K562 (cell line): ENCODE measurements at regions not wholly inside any gene's neighbourhood (a gene's known extent, or its start where the extent isn't known, plus 50 kb on each side); places are given as distances from the start of the nearest gene placed in this dataset.

Source experiments
- ATAC-seq: fragments of 200-7000 bp; cut with Tn5 transposase; 3 replicates; pipeline ENCODE4 v1.9.1; 2020; ENCODE audit warnings: moderate library complexity
- BruUV-seq: library from RNA; stranded (reverse); fragments of 400-500 nt; replicated peaks from 2 replicates; lab custom pipeline; 2021; lab: Mats Ljungman, UMichigan
- CTCF ChIA-PET: fragments of 300-600 bp; formaldehyde crosslinking; extraction: SDS; loops from one replicate; lab custom pipeline; 2021; ENCODE audit warnings: low intra/inter-chr PET ratio; lab: Yijun Ruan, JAX
- POLR2A ChIA-PET: fragments of 300-600, 350-650 bp; sonication (Branson Sonifier 250); formaldehyde crosslinking; extraction: SDS; loops from one replicate; lab custom pipeline; 2021; ENCODE audit warnings: antibody characterized with exemption, inconsistent platforms; lab: Yijun Ruan, JAX
- DNase-seq, 4 experiments: peaks; one replicate each; pipeline versions ENCODE4 v3.0.0 to v3.0.0-alpha.2; 2011 to 2018; ENCODE audit warnings: low spot score in 3 of 4, mixed read lengths in 3 of 4; ENCODE audit errors: extremely low read depth in 1 of 4
- FAIRE-seq: peaks from 2 replicates; lab custom pipeline; 2011; peaks lifted over from hg19 to GRCh38; lab: Jason Lieb, UNC
- H2AFZ ChIP-seq: 2 replicates; pipeline ENCODE4 v1.6.0; 2011; ENCODE audit warnings: low read depth, low read length, control low read depth, inconsistent platforms
- H3K27ac ChIP-seq: fragments of 200-600 bp; 3 replicates; pipeline ENCODE4 v1.8.0; 2011; ENCODE audit warnings: low read depth, mild to moderate bottlenecking, control low read depth, inconsistent platforms, low read length, moderate library complexity, mixed read lengths; ENCODE audit errors: extremely low read depth
- H3K27me3 ChIP-seq, 2 experiments: fragments of 300-600 bp in 1 of 2; 2 replicates in 1 of 2; 3 replicates in 1 of 2; pipeline versions ENCODE4 v1.6.0 to v1.8.0; 2011; ENCODE audit warnings: inconsistent platforms in 2 of 2, low read length in 2 of 2, mild to moderate bottlenecking in 1 of 2, mixed read lengths in 1 of 2, moderate library complexity in 1 of 2; ENCODE audit not compliant: control insufficient read depth in 2 of 2, insufficient read depth in 2 of 2
- H3K36me3 ChIP-seq: fragments of 300-600 bp; 3 replicates; pipeline ENCODE4 v1.8.0; 2011; ENCODE audit warnings: mild to moderate bottlenecking, low read length, inconsistent platforms; ENCODE audit not compliant: control insufficient read depth, insufficient read depth
- H3K4me1 ChIP-seq, 2 experiments: fragments of 200-600 bp in 1 of 2; replicated peaks in 1 of 2; 2 replicates in 1 of 2; 3 replicates in 1 of 2; pipeline versions ENCODE4 v1.5.1 to v1.8.0; 2011; ENCODE audit warnings: inconsistent platforms in 2 of 2, low read length in 2 of 2, mild to moderate bottlenecking in 1 of 2, mixed read lengths in 1 of 2, moderate library complexity in 1 of 2; ENCODE audit not compliant: control insufficient read depth in 2 of 2, insufficient read depth in 2 of 2
- H3K4me2 ChIP-seq: 2 replicates; pipeline ENCODE4 v1.6.1; 2011; ENCODE audit warnings: low read length, control low read depth, inconsistent platforms, mixed read lengths; ENCODE audit not compliant: insufficient read depth
- H3K4me3 ChIP-seq: fragments of 200-600 bp; sonication (generic), shearing (Covaris generic); 2 replicates; pipeline ENCODE4 v1.5.1; 2016; ENCODE audit warnings: control low read depth, inconsistent platforms
- H3K79me2 ChIP-seq: fragments of 200-600 bp; 3 replicates; pipeline ENCODE4 v1.8.0; 2011; ENCODE audit warnings: low read length, inconsistent platforms; ENCODE audit not compliant: control insufficient read depth, insufficient read depth
- H3K9ac ChIP-seq, 2 experiments: 2 replicates each; pipeline versions ENCODE4 v1.6.0 to v1.6.1; 2011; ENCODE audit warnings: low read depth in 2 of 2, low read length in 2 of 2, control low read depth in 1 of 2, inconsistent platforms in 1 of 2, mild to moderate bottlenecking in 1 of 2, mixed read lengths in 1 of 2; ENCODE audit not compliant: insufficient read depth in 1 of 2
- H3K9me1 ChIP-seq: one replicate; pipeline ENCODE4 v1.6.0; 2011; ENCODE audit warnings: inconsistent platforms, mild to moderate bottlenecking, low read length, moderate library complexity; ENCODE audit not compliant: control insufficient read depth, insufficient read depth
- H3K9me3 ChIP-seq: replicated peaks from 2 replicates; pipeline ENCODE4 v1.5.1; 2011; ENCODE audit warnings: low read depth, low read length, inconsistent platforms; ENCODE audit not compliant: control insufficient read depth, insufficient read depth
- H4K20me1 ChIP-seq: replicated peaks from 2 replicates; pipeline ENCODE4 v1.6.1; 2011; ENCODE audit warnings: low read length, inconsistent platforms, mixed read lengths; ENCODE audit not compliant: control insufficient read depth, insufficient read depth
- ARHGAP35 ChIP-seq: fragments of 450-650 bp; IDR thresholded peaks from 2 replicates; pipeline ENCODE4 v1.6.1; 2018; ENCODE audit not compliant: partially characterized antibody
- BMI1 ChIP-seq: fragments of 150-350 bp; IDR thresholded peaks from 2 replicates; pipeline ENCODE4 v1.6.1; 2014; ENCODE audit warnings: low read length
- CEBPG ChIP-seq, 3 experiments: fragments of 200-800 bp in 1 of 3; sonication (Bioruptor generic) in 1 of 3; sonication (generic) in 1 of 3; formaldehyde crosslinking in 1 of 3; IDR thresholded peaks in 2 of 3; conservative IDR thresholded peaks in 1 of 3; 2 replicates each; pipeline versions ENCODE4 v1.6.1 to v1.8.0; 2016 to 2022; ENCODE audit warnings: missing compliant biosample characterization in 2 of 3, missing genetic modification characterization in 2 of 3, mild to moderate bottlenecking in 1 of 3, missing genetic modification reagents in 1 of 3
- ILK ChIP-seq: fragments of 450-650 bp; IDR thresholded peaks from 2 replicates; pipeline ENCODE4 v1.6.1; 2016; ENCODE audit warnings: missing genetic modification characterization, low read depth, mild to moderate bottlenecking, missing compliant biosample characterization, moderate library complexity, borderline replicate concordance
- MAFK ChIP-seq: IDR thresholded peaks from 2 replicates; pipeline ENCODE4 v1.6.1; 2011; ENCODE audit warnings: low read length, improper control_type of control experiment
- NBN ChIP-seq: fragments of 450-650 bp; IDR thresholded peaks from 2 replicates; pipeline ENCODE4 v1.6.1; 2016; ENCODE audit warnings: low read depth, mild to moderate bottlenecking
- RBM17 ChIP-seq: fragments of 200-400 bp; formaldehyde crosslinking; IDR thresholded peaks from 2 replicates; pipeline ENCODE4 v1.6.1; 2017; ENCODE audit warnings: low read depth, mild to moderate bottlenecking, low read length, borderline replicate concordance
- RCOR1 ChIP-seq, 2 experiments: IDR thresholded peaks; 2 replicates each; pipeline ENCODE4 v1.6.1; 2012; ENCODE audit warnings: low read depth in 2 of 2, low read length in 2 of 2, borderline replicate concordance in 1 of 2, improper control_type of control experiment in 1 of 2
- SNIP1 ChIP-seq: fragments of 450-650 bp; IDR thresholded peaks from 2 replicates; pipeline ENCODE4 v1.7.1; 2017; ENCODE audit warnings: low read depth, mild to moderate bottlenecking
- U2AF2 ChIP-seq: fragments of 200-400 bp; formaldehyde crosslinking; optimal IDR thresholded peaks from 2 replicates; pipeline ENCODE3; 2017; ENCODE audit warnings: low read depth, mild to moderate bottlenecking, low read length
- ZFX ChIP-seq: sonication (generic); formaldehyde crosslinking; IDR thresholded peaks from 2 replicates; pipeline ENCODE4 v1.8.0; 2022; ENCODE audit warnings: mild to moderate bottlenecking, missing genetic modification reagents, moderate library complexity
- WGBS: fragments of 100-300 bp; shearing (Covaris generic); methylation state at CpG from one replicate; pipeline ENCODE4 v1.1.6; 2016; ENCODE audit warnings: low coverage, mixed read lengths; ENCODE audit not compliant: insufficient coverage; ENCODE audit errors: missing lambda C conversion rate; 5-methylcytosine and 5-hydroxymethylcytosine counted together
- in situ Hi-C: fragments of 300-500 bp; cut with MboI; formaldehyde crosslinking; loops from 4 replicates; pipeline ENCODE4 v1.15.0; 2018; ENCODE audit warnings: inconsistent platforms, mixed read lengths
- intact Hi-C: fragments of 100-400 bp; cut with micrococcal nuclease; formaldehyde crosslinking; loops from 2 replicates; pipeline ENCODE4 v1.14.2; 2022
- TF ChIP-seq, protein P1 (sequence below): IDR thresholded peaks from 2 replicates; pipeline ENCODE4 v1.6.1; 2011; ENCODE audit warnings: borderline replicate concordance, low read depth, mild to moderate bottlenecking, moderate library complexity, low read length; ENCODE audit not compliant: insufficient read depth, poor library complexity, severe bottlenecking
- TF ChIP-seq, protein P2 (sequence below): sonication (generic); formaldehyde crosslinking; IDR thresholded peaks from 2 replicates; pipeline ENCODE4 v1.8.0; 2022; ENCODE audit warnings: missing genetic modification reagents, mild to moderate bottlenecking, borderline replicate concordance

DNA sequence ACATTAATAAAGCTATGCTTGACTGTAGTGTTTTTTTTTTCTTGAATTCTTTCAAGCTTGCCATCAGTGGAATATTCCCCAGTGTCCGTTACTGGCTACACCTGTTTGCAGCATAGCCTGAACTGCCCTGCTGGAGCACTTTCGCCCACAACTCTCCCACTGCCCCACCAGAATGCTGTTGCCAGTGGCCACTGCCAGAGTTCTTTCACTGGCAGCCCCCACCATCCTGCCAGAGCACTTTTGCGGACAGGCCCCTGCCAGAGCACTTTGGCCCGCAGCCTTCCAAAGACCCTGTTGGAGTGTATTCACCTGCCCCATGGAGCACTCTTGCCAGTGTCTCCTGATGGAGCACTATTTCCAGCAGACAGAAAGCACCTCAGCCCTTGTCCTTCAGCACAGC is 452.3 kb upstream of the GRID2 start:
- WGBS = 6% methylated on average over 4 of the region's 4 CpGs
- Histone ChIP-seq H3K9ac (no peak overlapping the region), H3K4me3 (no peak overlapping the region), H3K27ac (no peak overlapping the region), H3K79me2 (no peaks in the 10 kb centered on the region), H3K4me2 (no peak overlapping the region), H3K4me1 (no peaks in the 10 kb centered on the region), H3K9me3 (no peaks in the 10 kb centered on the region; the same call in 1 of the 2 replicates), H3K27me3 (no peaks in the 10 kb centered on the region), H3K9me1 (no peaks in the 10 kb centered on the region), H2AFZ (no peak overlapping the region), H4K20me1 (no peaks in the 10 kb centered on the region), H3K36me3 (no peaks in the 10 kb centered on the region)
- ATAC-seq (no peak), DNase-seq (no peak), FAIRE-seq (no peak)
- intact Hi-C loops = no loop called here
- ChIA-PET POLR2A (no interaction called here), CTCF (no interaction called here)
- in situ Hi-C loops = no loop called here
- no TSS peak for BruUV-seq
- TF ChIP-seq NBN = no peak
- TF ChIP-seq RCOR1 (IDR thresholded peaks at IDR 0.05; ENCODE audit: borderline replicate concordance in 1 of 2, low read depth in 2 of 2, low read length in 2 of 2) = no peak
- TF ChIP-seq U2AF2 = no peak
- no peak for TF ChIP-seq BMI1
- TF ChIP-seq ILK (tag) = no peak
- no peak for TF ChIP-seq SNIP1
- no peak for TF ChIP-seq RBM17

DNA sequence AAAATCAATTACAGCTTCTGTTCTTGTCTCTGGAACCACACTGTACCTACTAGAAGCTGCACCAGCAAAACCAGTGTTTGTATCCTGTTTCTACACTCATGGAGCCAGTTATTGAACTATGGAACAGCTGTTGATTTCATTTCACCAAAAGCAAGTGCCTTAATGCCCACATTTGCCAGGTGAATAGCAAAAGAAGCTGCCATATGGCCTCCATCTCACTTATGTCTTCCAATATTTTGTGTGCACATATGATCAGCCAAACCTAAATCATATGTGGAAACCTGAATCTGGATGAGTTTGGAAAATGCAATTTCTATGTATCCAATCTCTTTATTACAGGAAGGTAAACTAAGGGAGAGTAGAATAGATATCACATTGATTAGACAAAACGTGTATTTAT is 415.8 kb upstream of the GRID2 start:
- H2AFZ ChIP-seq = no peak overlapping the region
- FAIRE-seq (no peak), ATAC-seq (no peak), DNase-seq (no peak)
- H3K27ac ChIP-seq = no peak overlapping the region
- H3K4me2 ChIP-seq = no peak overlapping the region
- no peaks in the 10 kb centered on the region for H3K27me3 ChIP-seq
- no peaks in the 10 kb centered on the region for H3K79me2 ChIP-seq
- no peak overlapping the region for H3K9ac ChIP-seq
- H3K36me3 ChIP-seq = no peaks in the 10 kb centered on the region
- H3K9me1 ChIP-seq = no peaks in the 10 kb centered on the region
- no peak overlapping the region for H3K4me3 ChIP-seq
- intact Hi-C loops = no loop called here
- WGBS = 0% methylated on average over 1 of the region's 1 CpG
- H3K4me1 ChIP-seq = no peaks in the 10 kb centered on the region
- POLR2A ChIA-PET = no interaction called here
- in situ Hi-C loops = no loop called here
- CTCF ChIA-PET = no interaction called here
- no TSS peak for BruUV-seq
- 0 out of 2 replicates have a peak, but pooled peaks cover 2% of the 10 kb centered on the region for H3K9me3 ChIP-seq
- no peaks in the 10 kb centered on the region for H4K20me1 ChIP-seq
- TF ChIP-seq CEBPG (CRISPR knock-in tag; IDR thresholded peaks at IDR 0.05) = no peak
- no peak for TF ChIP-seq CEBPG (tag; conservative IDR thresholded peaks at IDR 0.05 in 1 of 2, IDR thresholded peaks at IDR 0.05 in 1 of 2)
- no peak for TF ChIP-seq MAFK
- TF ChIP-seq ARHGAP35 = no peak
- TF ChIP-seq, protein P1, sequence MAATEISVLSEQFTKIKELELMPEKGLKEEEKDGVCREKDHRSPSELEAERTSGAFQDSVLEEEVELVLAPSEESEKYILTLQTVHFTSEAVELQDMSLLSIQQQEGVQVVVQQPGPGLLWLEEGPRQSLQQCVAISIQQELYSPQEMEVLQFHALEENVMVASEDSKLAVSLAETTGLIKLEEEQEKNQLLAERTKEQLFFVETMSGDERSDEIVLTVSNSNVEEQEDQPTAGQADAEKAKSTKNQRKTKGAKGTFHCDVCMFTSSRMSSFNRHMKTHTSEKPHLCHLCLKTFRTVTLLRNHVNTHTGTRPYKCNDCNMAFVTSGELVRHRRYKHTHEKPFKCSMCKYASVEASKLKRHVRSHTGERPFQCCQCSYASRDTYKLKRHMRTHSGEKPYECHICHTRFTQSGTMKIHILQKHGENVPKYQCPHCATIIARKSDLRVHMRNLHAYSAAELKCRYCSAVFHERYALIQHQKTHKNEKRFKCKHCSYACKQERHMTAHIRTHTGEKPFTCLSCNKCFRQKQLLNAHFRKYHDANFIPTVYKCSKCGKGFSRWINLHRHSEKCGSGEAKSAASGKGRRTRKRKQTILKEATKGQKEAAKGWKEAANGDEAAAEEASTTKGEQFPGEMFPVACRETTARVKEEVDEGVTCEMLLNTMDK = no peak
- TF ChIP-seq ZFX (CRISPR knock-in tag) = no peak
- TF ChIP-seq, protein P2, sequence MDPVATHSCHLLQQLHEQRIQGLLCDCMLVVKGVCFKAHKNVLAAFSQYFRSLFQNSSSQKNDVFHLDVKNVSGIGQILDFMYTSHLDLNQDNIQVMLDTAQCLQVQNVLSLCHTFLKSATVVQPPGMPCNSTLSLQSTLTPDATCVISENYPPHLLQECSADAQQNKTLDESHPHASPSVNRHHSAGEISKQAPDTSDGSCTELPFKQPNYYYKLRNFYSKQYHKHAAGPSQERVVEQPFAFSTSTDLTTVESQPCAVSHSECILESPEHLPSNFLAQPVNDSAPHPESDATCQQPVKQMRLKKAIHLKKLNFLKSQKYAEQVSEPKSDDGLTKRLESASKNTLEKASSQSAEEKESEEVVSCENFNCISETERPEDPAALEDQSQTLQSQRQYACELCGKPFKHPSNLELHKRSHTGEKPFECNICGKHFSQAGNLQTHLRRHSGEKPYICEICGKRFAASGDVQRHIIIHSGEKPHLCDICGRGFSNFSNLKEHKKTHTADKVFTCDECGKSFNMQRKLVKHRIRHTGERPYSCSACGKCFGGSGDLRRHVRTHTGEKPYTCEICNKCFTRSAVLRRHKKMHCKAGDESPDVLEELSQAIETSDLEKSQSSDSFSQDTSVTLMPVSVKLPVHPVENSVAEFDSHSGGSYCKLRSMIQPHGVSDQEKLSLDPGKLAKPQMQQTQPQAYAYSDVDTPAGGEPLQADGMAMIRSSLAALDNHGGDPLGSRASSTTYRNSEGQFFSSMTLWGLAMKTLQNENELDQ = no peak
